OCI-LY3 (cell line): ENCODE measurements at regions not wholly inside any gene's neighbourhood (a gene's known extent, or its start where the extent isn't known, plus 50 kb on each side); places are given as distances from the start of the nearest gene placed in this dataset.
A peak's percentile ranks its signal among the peaks of the same experiment; 100 is the strongest.

Experiments
- H2AFZ ChIP-seq: fragments of 200-600, 300-600 bp; shearing (Covaris generic); 2 replicates; pipeline ENCODE4 v1.6.0; 2014; ENCODE audit warnings: antibody characterized with exemption, low read depth, low read length
- H3K27ac ChIP-seq: fragments of 200-600, 300-600 bp; sonication (generic); 2 replicates; pipeline ENCODE4 v1.5.1; 2014; ENCODE audit warnings: mild to moderate bottlenecking, low read length, moderate library complexity, mixed read lengths
- H3K27me3 ChIP-seq: fragments of 200-600, 300-600 bp; sonication (generic); 2 replicates; pipeline ENCODE4 v1.6.1; 2014; ENCODE audit warnings: low read depth, low read length, mixed read lengths
- H3K36me3 ChIP-seq: fragments of 200-600, 300-600 bp; sonication (generic); replicated peaks from 2 replicates; pipeline ENCODE3; 2014; ENCODE audit warnings: low read depth, low read length, mixed read lengths
- H3K4me1 ChIP-seq: fragments of 300-600, 200-600 bp; sonication (generic); 2 replicates; pipeline ENCODE4 v1.6.1; 2014; ENCODE audit warnings: low read length, mixed read lengths
- H3K4me2 ChIP-seq: fragments of 200-600, 300-600 bp; sonication (generic); 2 replicates; pipeline ENCODE4 v1.6.1; 2014; ENCODE audit warnings: low read length, mixed read lengths
- H3K4me3 ChIP-seq: fragments of 300-600, 200-600 bp; sonication (generic); 2 replicates; pipeline ENCODE4 v1.5.1; 2014; ENCODE audit warnings: antibody characterized with exemption, mild to moderate bottlenecking, low read length, moderate library complexity
- H3K79me2 ChIP-seq: fragments of 300-600, 200-600 bp; shearing (Covaris generic); 2 replicates; pipeline ENCODE4 v1.6.1; 2014; ENCODE audit warnings: mild to moderate bottlenecking, low read length, mixed read lengths
- H3K9ac ChIP-seq: fragments of 300-600, 200-600 bp; shearing (Covaris generic); 2 replicates; pipeline ENCODE4 v1.6.0; 2014; ENCODE audit warnings: mild to moderate bottlenecking, low read length, moderate library complexity
- H3K9me3 ChIP-seq: fragments of 200-600, 300-600 bp; shearing (Covaris generic); 2 replicates; pipeline ENCODE4 v1.6.1; 2014; ENCODE audit warnings: low read length, mixed read lengths; ENCODE audit not compliant: insufficient read depth
- H4K20me1 ChIP-seq: fragments of 200-600, 300-600 bp; sonication (generic); 2 replicates; pipeline ENCODE4 v1.6.1; 2016; ENCODE audit warnings: low read length, mixed read lengths; ENCODE audit not compliant: insufficient read depth
- EZH2phosphoT487 ChIP-seq: fragments of 200-600 bp; shearing (Covaris generic); IDR thresholded peaks from 2 replicates; pipeline ENCODE4 v1.6.1; 2018; ENCODE audit warnings: antibody characterized with exemption, mixed run types, low read depth
- TF ChIP-seq, protein P1 (sequence below): fragments of 200-600, 300-600 bp; sonication (generic); IDR thresholded peaks from 2 replicates; pipeline ENCODE4 v1.5.1; 2014; ENCODE audit warnings: antibody characterized with exemption, low read length, low read depth

GRCh38 chr14:83342590-83342989 lies 1808.9 kb upstream of the SEL1L start:
- Histone ChIP-seq H3K27me3 (no peaks in the 10 kb centered on the region), H3K36me3 (no peaks in the 10 kb centered on the region), H3K4me1 (no peaks in the 10 kb centered on the region), H3K4me2 (no peak overlapping the region), H4K20me1 (no peaks in the 10 kb centered on the region), H3K9ac (no peak overlapping the region), H3K9me3 (no peaks in the 10 kb centered on the region), H3K27ac (no peak overlapping the region), H2AFZ (no peak overlapping the region), H3K79me2 (no peaks in the 10 kb centered on the region), H3K4me3 (no peak overlapping the region)
- TF ChIP-seq EZH2phosphoT487: no peak
- TF ChIP-seq, protein P1, sequence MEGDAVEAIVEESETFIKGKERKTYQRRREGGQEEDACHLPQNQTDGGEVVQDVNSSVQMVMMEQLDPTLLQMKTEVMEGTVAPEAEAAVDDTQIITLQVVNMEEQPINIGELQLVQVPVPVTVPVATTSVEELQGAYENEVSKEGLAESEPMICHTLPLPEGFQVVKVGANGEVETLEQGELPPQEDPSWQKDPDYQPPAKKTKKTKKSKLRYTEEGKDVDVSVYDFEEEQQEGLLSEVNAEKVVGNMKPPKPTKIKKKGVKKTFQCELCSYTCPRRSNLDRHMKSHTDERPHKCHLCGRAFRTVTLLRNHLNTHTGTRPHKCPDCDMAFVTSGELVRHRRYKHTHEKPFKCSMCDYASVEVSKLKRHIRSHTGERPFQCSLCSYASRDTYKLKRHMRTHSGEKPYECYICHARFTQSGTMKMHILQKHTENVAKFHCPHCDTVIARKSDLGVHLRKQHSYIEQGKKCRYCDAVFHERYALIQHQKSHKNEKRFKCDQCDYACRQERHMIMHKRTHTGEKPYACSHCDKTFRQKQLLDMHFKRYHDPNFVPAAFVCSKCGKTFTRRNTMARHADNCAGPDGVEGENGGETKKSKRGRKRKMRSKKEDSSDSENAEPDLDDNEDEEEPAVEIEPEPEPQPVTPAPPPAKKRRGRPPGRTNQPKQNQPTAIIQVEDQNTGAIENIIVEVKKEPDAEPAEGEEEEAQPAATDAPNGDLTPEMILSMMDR: no peak

DNA sequence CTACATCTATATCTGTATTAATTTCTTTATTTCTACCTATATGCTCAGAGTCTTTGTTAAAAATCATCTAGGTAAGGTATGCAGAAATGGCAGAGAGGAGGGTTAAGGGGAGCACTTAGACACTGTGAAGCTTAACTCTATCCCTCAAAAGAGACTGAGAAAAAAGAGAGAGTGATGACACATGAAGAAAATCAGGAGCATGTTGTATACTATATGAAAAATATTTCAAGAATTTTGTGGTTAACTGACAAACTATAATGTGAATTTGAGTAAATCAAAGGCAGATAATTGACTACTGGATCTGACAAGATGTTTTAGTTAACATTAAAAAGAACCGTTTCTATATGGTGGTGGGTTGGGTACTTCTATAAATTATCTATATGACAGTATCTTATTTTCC lies 1814.2 kb upstream of the SEL1L start:
- Histone ChIP-seq H4K20me1 (no peaks in the 10 kb centered on the region), H3K9ac (no peak overlapping the region), H3K4me2 (no peak overlapping the region), H3K27me3 (no peaks in the 10 kb centered on the region), H3K27ac (no peak overlapping the region), H3K4me1 (no peaks in the 10 kb centered on the region), H3K9me3 (no peaks in the 10 kb centered on the region), H3K36me3 (no peaks in the 10 kb centered on the region), H3K79me2 (no peaks in the 10 kb centered on the region), H2AFZ (no peak overlapping the region), H3K4me3 (no peak overlapping the region)
- TF ChIP-seq, protein P1: no peak
- no peak for TF ChIP-seq EZH2phosphoT487

GRCh38 chr14:83355609-83356008 lies 1822.0 kb upstream of the SEL1L start:
- no peaks in the 10 kb centered on the region for H3K9me3 ChIP-seq
- H3K9ac ChIP-seq: no peak overlapping the region
- H4K20me1 ChIP-seq: no peaks in the 10 kb centered on the region
- no peak overlapping the region for H3K4me3 ChIP-seq
- peaks cover 10% of the 10 kb centered on the region; the same call in 1 of the 2 replicates for H3K4me1 ChIP-seq
- H3K27me3 ChIP-seq: no peaks in the 10 kb centered on the region
- H3K27ac ChIP-seq: no peak overlapping the region
- no peaks in the 10 kb centered on the region for H3K79me2 ChIP-seq
- no peaks in the 10 kb centered on the region for H3K36me3 ChIP-seq
- TF ChIP-seq, protein P1: no peak
- no peak for TF ChIP-seq EZH2phosphoT487
- H2AFZ ChIP-seq: no peak overlapping the region
- peak overlapping the region; percentile 48; the same call in 1 of the 2 replicates for H3K4me2 ChIP-seq

- Histone ChIP-seq H2AFZ (no peak overlapping the region), H3K36me3 (no peaks in the 10 kb centered on the region), H3K4me3 (0 out of 2 replicates have a peak overlapping the region, but pooled peaks have one; percentile 39), H4K20me1 (no peaks in the 10 kb centered on the region), H3K27me3 (no peaks in the 10 kb centered on the region), H3K79me2 (no peaks in the 10 kb centered on the region), H3K27ac (no peak overlapping the region), H3K9ac (no peak overlapping the region), H3K9me3 (no peaks in the 10 kb centered on the region), H3K4me2 (peak overlapping the region; percentile 48), H3K4me1 (peaks cover 10% of the 10 kb centered on the region; the same call in 1 of the 2 replicates)
- TF ChIP-seq EZH2phosphoT487: no peak
Measured at GRCh38 chr14:83356080-83356479, 1822.4 kb upstream of the SEL1L start.
